GM18519 (cell line): ENCODE measurements at regions not wholly inside any gene's neighbourhood (a gene's known extent, or its start where the extent isn't known, plus 50 kb on each side); places are given as distances from the start of the nearest gene placed in this dataset.
"Not testable (repeated sequence)": the region's sequence is repeated elsewhere in the genome, so short reads cannot be mapped to it uniquely, and the experiment has no call there.

Experiments
- ATAC-seq: cut with Tn5 transposase; IDR thresholded peaks from one replicate; pipeline ENCODE4 v1.9.1; 2021; ENCODE audit warnings: mild to moderate bottlenecking, moderate library complexity; ENCODE audit not compliant: unreplicated experiment, low FRiP score

DNA sequence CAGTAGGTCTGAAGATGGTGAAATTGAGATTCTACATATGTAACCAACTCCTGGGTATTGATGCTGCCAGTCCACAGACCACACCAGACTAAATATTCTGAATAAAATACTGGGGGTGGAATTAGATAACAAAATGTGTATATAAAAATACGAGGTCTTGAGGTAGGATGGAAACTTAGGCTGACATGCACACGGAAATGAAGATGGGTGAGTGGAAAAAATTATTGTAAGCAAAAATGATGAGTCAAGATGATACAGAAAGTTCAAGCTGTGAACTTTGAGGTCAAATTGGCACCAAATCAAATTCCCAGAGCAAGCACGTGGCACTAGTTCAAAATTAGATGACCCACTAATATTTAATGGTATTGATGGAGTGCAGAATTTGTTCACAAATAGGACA is 713.4 kb upstream of the ACO1 start:
- no peak for ATAC-seq

DNA sequence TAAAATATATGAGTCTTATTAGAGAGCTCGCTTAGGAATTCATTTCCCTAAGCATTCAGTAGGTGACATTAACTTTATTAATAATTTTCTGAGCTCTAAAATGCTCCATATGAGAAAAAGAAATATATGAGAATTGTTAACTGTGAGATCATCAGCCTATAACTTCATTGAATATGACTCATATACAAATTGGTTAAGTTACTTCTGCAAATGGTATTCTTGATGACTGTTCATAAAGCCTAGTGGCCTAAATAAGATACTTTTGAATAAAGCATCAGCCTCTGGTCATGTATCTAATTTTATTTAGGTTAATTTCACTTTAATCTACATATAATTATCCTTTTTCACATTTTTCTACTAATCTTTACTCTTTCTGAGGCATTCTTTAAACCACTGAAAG is 710.2 kb upstream of the ACO1 start:
- ATAC-seq: no peak

DNA sequence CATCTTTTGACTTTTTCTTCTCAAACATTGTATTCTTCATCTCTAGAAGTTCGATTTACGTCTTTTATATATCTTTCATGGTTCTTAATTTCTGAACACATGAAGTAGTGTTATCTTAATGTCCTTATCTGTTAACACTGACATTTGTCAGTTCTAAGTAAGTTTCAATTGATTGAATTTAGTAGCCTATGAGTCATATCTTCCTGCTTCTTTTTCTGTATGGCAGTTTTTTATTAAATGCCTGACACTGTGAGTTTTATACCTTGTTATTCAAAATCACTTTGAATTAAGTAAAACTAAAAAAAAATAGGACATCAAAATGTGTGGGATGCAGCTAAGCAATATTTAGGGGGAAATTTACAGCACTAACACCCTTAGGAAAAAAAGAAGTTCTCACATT is 707.0 kb upstream of the ACO1 start:
- no peak for ATAC-seq

DNA sequence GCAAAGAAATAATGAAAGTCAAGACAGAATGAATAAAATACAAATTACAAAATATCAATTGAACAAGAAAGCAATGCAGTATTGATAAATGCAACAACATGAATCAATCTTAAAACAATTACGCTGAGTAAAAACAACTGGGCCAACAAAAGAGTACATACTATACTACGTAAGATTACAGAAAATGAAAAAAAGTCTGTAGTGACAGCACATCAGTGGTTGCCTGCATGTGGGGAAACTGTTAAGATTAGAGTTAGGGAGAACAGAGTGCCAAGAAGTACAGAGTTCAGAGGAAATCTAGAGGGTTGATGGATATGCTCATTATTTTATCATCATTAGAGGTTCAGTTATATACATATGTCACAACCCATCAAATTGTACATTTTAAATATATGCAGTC is 706.6 kb upstream of the ACO1 start:
- ATAC-seq: no peak

DNA sequence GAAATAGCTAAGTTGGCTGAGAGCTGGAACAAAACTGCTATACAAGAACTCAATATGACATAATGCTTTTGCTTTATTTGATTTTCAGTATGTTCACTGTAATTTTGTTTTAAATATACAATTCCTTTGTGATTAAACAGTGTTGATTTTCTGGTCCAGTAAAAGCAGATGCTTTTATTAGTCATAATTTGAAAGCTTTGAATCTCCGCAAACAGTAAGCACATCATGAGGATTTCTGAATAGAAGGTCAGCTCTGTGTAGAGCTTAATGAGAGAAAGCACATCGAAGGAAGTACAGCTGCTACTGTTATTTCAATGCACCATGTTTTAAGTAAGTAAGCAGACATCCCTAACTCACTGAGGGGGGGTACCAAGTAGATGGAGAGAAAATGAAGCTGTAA is 701.3 kb upstream of the ACO1 start:
- no peak for ATAC-seq

DNA sequence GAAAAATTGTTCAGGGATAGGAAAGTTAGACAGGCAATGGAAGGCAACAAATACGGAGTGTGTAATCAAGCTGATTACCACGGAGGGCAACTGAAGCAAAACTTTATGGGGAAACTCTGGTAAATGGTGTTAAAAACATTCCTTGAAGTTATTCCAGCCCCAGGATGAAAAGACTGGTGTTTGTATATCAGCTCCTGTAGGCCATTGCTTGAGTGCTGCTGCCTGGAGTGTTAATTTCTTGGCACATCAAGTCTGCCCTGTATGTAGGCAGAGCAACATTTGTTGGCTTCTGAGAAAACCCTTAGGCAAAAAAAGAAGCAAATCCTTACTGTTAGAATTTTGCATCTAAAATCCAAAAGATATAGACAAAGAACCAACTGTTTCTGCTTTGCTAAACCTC is 686.5 kb upstream of the ACO1 start:
- ATAC-seq: no peak

DNA sequence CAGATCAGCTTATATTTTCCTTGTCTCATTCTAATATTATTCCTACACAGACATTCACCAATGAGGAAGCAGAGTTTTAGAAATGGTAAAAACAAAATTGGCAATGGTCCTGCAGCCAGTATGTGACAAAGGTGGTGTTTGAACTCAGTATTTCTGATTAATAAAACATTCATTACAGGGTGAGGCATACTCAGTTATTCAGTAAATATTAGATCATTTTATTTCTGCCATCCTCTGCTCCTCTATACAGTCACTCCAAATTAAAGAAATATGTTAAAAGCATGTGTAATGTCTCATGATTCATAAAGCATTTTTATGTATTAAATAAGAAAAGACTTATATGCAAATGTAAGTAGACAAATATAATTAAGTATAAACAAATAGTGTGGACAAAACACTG is 684.6 kb upstream of the ACO1 start:
- ATAC-seq: no peak

DNA sequence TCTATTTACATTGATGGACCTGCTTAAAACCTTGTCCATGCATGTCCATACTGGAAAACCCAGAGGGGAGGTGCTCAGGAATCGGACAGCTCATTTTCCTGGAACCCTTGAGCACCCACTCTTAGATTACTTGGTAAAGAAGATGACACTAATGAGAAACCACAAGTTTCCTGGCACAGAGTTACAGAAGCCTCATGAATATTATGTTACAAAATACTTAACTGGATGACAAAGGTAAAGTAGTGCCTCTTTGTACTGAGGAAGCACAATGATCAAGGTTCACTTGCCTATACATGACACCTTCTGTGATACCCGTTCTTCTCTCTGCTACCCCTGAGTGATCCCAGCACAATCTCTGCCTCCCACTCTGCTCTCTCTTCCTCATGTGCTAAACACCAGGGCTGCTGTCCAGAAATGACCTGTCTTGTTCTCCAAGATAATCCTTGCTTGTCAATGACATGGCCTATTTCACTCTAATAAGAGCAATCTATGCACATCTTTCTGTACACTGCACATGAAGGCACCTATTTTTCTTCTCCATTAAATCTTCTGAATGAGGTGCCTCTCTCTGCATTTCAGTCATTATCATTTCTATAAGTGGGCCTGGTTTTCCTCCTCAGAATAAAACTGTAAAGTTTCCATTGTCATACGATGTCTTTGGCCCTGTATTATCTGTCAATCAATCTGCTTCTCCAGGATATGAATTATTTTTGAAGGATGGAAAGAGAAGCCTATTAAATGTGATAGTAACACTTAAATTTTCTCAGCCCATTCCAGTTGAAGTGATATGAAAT is 684.0 kb upstream of the ACO1 start:
- ATAC-seq: no peak

DNA sequence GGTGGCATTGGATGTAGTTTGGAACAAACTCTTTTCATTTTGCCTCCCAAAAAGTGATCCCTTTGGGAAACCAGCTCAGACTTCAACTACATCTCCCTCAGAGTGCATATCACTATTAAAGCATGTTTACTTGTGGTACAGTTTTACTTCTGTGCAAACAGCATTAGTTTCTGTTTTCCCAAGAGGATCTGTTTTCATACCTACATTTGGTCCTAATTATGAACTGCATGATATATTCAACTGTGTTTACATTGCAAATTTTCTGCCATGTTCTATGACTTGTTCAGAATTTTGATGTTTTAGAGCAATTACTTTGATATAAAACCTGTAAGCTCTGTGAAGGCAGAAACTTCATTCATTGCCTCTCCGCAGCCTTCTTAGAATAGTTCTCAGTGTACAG is 681.5 kb upstream of the ACO1 start:
- no peak for ATAC-seq

DNA sequence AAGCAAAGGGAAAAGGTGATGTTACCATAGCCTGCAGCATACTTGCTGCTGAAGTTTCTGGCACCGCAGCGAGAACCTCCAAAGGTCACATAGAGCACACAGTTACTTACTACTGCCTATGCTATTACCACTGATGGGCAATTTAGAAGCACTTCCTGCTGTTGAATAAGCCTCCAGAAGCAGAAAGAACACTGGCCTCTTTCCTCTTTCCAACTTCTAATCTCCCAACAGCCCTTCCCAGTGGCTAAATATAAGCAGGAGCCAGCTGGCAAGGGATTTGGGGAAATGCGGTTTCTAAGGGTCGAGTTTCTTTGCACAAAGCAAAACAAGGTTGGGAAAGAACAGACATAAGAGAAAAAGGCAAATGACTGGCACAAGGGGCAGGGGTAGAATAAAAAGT is 669.2 kb upstream of the ACO1 start:
- ATAC-seq: no peak

DNA sequence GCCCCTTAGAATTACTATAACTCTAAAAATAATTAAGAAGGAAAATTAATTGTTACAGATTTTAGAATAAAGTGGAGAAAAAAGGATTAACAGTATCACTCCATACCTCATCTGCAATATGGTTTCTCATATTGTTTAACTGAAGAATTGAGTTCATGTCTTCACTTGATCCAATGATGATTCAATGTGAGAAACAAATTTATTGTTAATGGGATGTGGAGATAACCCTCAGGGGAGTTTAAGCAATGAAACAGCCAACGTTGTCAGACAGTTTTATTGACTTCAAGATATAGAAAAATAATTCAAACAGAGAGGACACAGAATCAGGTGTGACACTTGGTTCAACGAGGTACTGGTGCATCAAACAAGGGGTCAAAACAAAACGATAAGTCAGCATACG is 665.2 kb upstream of the ACO1 start:
- no peak for ATAC-seq

DNA sequence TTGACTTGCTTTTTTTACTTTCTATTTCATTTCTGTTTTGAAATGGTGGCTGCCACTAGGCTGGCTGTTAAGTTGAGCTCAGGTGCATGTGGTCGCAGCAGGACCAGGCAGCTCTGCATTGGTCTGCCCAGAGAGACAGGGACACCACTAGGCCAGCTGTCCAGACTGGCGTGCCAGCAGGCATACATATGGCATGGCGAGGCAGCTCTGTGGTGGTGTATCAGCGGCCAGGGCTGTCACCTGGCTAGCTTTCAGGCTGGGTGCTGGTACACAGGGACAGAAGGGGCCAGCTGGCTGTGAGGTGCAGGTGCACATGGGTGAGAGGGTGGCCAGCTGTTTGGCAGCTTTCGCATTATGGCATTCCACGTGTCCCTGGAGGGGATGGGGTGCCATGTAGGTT is 654.0 kb upstream of the ACO1 start:
- no peak for ATAC-seq

DNA sequence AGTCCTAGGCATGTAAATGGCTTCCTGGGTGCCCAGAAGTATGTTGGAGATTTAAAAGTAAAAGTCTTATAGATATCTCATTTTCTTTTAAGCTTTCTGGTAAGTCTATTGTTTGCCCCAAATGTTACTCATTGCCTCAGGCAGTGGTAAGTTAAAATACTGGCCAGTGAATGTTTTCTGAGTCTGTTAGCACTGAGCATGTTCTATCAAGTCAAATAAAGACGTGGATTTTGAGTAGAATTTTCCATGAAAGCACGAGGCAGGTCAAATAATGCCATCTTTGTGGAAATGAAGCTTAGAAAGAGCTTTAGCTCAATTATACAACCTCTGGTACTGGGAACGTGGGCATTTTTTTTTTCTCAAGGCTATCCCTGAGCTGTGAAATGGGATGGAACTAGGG is 651.3 kb upstream of the ACO1 start:
- ATAC-seq: no peak

DNA sequence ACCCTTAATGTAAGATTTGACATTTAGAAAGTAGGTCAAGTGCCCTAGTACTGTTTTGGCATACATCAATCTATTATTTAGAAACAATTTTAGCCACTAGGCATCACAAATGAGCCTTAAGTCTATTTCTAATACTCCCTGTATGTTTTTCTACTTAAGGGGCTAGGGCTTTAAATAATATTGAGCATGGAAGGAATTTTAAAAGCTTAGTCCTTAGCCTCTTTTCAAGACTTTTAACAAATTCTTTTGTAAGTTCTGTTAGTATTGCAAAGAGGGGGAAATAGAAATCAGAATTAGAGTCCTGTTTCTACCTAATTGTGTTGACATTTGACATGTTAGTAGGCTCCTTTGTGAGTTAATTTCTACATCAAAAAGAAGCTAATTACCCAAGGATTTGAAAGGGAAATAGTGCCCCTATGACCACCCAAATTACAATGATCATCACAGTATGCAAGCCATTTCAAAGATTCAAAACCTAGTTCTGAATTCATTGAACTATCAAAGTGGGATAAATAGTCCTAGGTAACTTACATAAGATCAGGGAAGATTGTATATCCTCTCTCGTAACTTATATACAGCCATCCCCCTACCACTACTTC is 647.8 kb upstream of the ACO1 start:
- ATAC-seq: no peak

DNA sequence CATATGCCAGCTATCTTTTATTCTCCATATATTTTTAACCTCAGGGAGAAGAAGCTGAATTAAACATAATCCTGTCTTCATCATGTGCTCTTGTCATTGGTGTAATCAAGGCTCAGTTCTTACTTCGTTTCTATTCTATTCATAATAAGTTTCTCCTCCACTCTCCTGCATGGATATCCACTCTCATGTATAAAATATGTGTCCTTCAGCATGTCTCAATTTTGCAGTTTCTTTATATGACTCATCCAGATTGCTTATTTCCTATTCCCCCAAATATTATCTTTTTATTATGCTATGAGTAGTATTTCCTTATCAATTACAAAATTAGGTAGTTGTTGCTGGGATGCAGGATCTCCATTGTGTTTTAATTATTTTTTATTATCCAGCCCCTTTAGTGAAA is 643.7 kb upstream of the ACO1 start:
- no peak for ATAC-seq

DNA sequence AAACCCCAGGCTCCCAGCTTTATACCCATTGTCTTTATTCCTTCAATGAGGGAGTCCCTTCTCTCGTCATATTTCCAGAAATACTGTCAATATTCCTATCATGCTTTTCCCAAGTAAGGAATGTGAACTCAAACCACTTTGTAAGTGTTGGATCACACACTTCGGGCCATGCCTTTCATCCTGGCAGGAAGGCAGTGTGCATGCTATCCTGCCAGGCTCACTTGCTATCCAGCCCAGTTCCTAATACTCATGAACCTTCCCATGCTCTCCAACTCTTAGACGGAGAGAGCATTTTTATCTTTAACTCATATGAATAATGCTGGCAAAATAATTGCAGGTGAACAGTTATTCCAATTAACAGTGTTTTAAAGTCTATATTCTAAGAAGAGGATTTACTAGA is 639.9 kb upstream of the ACO1 start:
- no peak for ATAC-seq

DNA sequence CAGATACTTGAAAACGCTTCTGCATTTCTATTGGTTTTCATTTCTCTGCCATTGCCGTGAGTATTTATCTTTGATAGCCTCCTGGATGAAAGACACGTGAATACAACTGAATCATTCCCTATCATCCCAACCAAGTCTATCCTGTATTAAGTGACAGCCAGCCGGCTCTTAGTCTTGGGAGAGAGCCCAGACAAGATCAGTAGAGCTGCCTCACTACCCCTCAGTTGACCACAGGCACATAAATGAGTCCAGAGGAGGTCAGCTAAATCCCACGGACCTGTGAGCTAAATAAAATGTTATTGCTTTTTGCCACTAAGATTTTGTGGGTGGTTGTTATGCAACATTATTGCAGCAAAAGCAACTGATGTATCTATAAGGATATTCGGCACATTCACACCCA is 639.0 kb upstream of the ACO1 start:
- ATAC-seq: no peak

DNA sequence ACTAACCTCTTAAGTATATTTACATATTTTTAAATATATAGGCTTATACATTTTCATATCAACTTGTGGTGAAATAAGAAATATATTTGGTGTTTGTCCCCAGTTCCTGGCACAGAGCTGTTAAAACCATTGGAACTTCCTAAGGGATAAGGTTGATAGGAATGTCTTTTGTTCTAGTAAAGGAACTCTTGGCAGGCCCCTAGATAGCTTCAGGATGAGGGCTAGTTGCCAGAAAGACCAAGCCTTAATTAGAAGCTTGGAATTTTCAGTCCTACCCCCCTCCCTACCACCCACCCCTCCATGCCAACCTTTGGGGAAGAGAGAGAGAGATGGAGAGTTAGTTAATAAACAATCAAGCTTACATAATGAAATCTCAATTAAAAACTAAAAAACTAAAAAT is 638.6 kb upstream of the ACO1 start:
- ATAC-seq: no peak

DNA sequence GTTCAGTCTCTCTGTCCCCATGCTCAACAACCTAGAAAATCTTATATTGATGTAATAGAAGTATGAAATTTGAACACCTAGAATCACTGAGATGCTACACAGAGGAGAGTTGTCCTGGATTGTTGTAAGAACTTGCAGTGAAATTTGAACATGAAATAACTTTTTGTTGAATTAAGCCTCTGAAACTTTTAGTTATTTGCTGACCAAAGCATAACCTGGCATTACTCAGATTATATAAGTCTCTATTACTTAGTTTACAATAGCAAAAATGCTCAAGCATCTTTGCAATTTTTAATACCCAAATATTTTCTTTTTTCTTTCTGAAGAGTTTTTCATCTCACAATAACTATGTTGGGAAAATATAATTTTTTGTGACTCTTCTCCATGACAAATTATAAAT is 630.7 kb upstream of the ACO1 start:
- ATAC-seq: no peak

DNA sequence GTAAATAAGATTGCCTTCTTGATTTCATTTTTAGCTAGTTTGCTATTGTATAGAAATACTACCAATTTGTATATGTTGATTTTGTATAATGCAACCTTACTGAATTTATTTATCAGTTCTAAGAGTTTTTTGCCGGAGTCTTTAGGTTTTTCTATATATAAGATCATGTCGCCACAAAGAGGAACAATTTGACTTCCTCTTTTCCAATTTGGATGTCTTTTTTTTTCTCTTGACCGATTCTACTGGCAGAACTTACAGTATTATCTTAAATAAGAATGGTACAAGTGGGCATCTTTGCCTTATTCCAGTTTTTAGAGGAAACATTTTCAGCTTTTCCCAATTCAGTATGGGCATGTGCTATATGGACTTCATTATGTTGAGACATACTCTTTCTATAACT is 624.7 kb upstream of the ACO1 start:
- ATAC-seq: no peak

DNA sequence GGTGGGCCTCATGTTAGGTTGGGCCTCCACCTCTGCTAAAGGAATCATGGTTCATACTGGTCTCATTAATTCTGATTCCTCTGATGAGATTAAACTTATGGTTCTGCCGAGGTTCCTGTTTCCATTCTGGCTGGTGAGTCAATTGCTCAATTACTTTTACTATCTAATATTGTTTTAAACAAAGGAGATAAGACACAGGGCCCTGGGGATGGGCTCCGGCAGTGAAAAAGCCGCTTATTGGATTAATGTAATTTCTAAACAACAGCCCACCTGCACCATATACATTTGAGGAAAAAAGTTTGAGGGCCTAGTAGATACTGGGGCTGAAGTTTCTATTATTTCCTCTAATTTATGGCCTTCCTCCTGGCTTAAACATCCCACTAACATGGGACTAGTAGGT is 610.4 kb upstream of the ACO1 start:
- ATAC-seq: not testable (repeated sequence)

DNA sequence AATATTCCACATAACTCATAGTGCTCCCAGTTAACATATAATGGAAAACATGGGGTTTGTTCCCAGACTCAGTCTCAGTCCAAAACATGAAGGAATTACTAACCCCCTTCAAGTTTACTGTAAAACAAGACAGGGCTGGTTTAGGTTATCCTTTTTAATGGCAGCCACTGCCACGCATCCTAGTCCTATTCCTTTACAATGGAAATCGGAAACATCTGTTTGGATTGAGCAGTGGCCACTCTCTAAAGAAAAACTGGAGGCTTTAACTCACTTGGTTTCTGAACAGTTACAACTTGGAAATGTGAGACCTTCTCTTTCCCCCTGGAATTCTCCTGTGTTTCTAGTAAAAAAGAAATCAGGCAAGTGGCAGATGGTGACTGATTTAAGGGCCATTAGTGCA is 609.9 kb upstream of the ACO1 start:
- ATAC-seq: no peak

DNA sequence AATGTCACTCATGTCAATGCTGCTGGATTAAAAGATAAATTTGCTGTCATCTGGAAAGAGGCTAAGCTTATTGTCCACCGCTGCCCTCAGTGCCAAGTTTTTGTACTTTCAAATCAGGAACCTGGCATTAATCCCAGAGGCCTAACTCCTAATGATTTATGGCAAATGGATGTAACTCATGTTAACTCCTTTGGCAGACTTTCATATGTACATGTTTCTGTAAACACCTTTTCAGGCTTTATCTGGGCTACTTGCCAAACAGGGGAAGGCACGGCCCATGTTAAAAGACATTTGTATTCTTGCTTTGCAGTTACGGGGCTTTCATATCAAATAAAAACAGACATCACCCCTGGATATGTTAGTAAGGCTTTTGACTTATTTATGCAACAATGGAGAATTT is 608.0 kb upstream of the ACO1 start:
- no peak for ATAC-seq
